Loucy (cell line): ENCODE measurements at regions not wholly inside any gene's neighbourhood (a gene's known extent, or its start where the extent isn't known, plus 50 kb on each side); places are given as distances from the start of the nearest gene placed in this dataset.

Experiments
- H2AFZ ChIP-seq: fragments of 200-600 bp; sonication (generic); 2 replicates; pipeline ENCODE4 v1.6.0; 2016; ENCODE audit warnings: antibody characterized with exemption, mild to moderate bottlenecking, low read length, moderate library complexity
- H3F3A ChIP-seq: fragments of 200-600 bp; 2 replicates; pipeline ENCODE4 v1.6.0; 2016; ENCODE audit warnings: antibody characterized with exemption, low read depth, mild to moderate bottlenecking
- H3K27me3 ChIP-seq: fragments of 200-600 bp; sonication (generic); 2 replicates; pipeline ENCODE4 v1.6.1; 2014; ENCODE audit warnings: low read length, mild to moderate bottlenecking; ENCODE audit not compliant: insufficient read depth, poor library complexity, severe bottlenecking
- H3K36me3 ChIP-seq: fragments of 200-600 bp; sonication (generic); 2 replicates; pipeline ENCODE4 v1.6.1; 2016; ENCODE audit warnings: low read length; ENCODE audit not compliant: insufficient read depth
- H3K4me1 ChIP-seq: fragments of 200-600 bp; sonication (generic); 2 replicates; pipeline ENCODE4 v1.5.1; 2014; ENCODE audit warnings: low read length, mild to moderate bottlenecking; ENCODE audit not compliant: insufficient read depth, poor library complexity, severe bottlenecking
- H3K4me2 ChIP-seq: fragments of 200-600 bp; sonication (generic); 2 replicates; pipeline ENCODE4 v1.6.0; 2014; ENCODE audit warnings: antibody characterized with exemption, low read length, low read depth, mild to moderate bottlenecking; ENCODE audit not compliant: poor library complexity, severe bottlenecking
- H3K4me3 ChIP-seq: fragments of 200-600 bp; sonication (generic); 2 replicates; pipeline ENCODE4 v1.5.1; 2014; ENCODE audit warnings: low read length, mild to moderate bottlenecking, mixed read lengths; ENCODE audit not compliant: poor library complexity, severe bottlenecking
- H3K79me2 ChIP-seq: fragments of 200-600 bp; sonication (generic); 2 replicates; pipeline ENCODE4 v1.6.1; 2014; ENCODE audit warnings: low read length; ENCODE audit not compliant: insufficient read depth
- H3K9ac ChIP-seq: fragments of 200-600 bp; sonication (generic); 2 replicates; pipeline ENCODE4 v1.6.0; 2014; ENCODE audit warnings: mild to moderate bottlenecking, low read depth, low read length, moderate library complexity; ENCODE audit not compliant: poor library complexity, severe bottlenecking
- H3K9me2 ChIP-seq: fragments of 200-600 bp; sonication (generic); replicated peaks from 2 replicates; pipeline ENCODE4 v1.6.1; 2016; ENCODE audit warnings: low read depth, low read length, mixed read lengths
- H3K9me3 ChIP-seq: fragments of 200-600 bp; sonication (generic); 2 replicates; pipeline ENCODE4 v1.6.1; 2014; ENCODE audit warnings: mild to moderate bottlenecking, antibody characterized with exemption, low read length, low read depth; ENCODE audit not compliant: insufficient read depth
- H4K20me1 ChIP-seq: fragments of 200-600 bp; sonication (generic); 2 replicates; pipeline ENCODE4 v1.6.0; 2014; ENCODE audit warnings: antibody characterized with exemption, low read length, mild to moderate bottlenecking; ENCODE audit not compliant: insufficient read depth, poor library complexity, severe bottlenecking
- CTCF ChIP-seq: fragments of 200-600 bp; sonication (generic); conservative IDR thresholded peaks from 2 replicates; pipeline ENCODE4 v1.5.1; 2014; ENCODE audit warnings: mild to moderate bottlenecking, antibody characterized with exemption, low read length
- EZH2phosphoT487 ChIP-seq: fragments of 200-600 bp; IDR thresholded peaks from 2 replicates; pipeline ENCODE4 v1.6.1; 2018; ENCODE audit warnings: antibody characterized with exemption, mild to moderate bottlenecking, moderate library complexity, borderline replicate concordance

- Histone ChIP-seq H3K9ac (no peak overlapping the region), H3K36me3 (no peaks in the 10 kb centered on the region), H3K4me3 (no peak overlapping the region), H2AFZ (no peak overlapping the region), H3K27me3 (no peaks in the 10 kb centered on the region), H3F3A (no peaks in the 10 kb centered on the region), H3K9me2 (no peaks in the 10 kb centered on the region), H4K20me1 (no peaks in the 10 kb centered on the region), H3K4me1 (peaks cover 6% of the 10 kb centered on the region), H3K79me2 (no peaks in the 10 kb centered on the region), H3K4me2 (no peak overlapping the region), H3K9me3 (no peaks in the 10 kb centered on the region)
- TF ChIP-seq EZH2phosphoT487 (no peak), CTCF (no peak)
These were observed 99.0 kb upstream of the RANBP6 start for GRCh38 chr9:6114424-6114823.

DNA sequence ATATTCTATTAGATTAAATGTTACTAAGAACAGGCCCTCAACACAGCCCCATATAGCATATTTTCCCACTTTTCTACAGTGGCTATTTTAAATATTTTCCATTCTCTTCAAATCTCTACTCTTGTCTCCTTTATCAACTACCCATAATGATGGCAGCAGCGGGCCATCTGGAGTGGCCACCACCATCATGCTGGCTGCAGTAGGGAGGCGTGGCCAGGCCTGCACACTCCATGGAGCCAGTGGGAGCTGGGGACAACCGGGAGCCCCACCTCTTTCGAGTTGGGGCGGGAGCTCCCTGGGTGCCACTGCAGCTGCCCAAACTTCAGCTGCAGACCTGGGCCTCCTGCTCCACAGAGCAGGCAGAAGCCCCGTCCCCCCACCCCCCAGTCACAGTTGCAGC is 98.4 kb upstream of the RANBP6 start:
- H3K9me3 ChIP-seq, result no peaks in the 10 kb centered on the region
- H3K9ac ChIP-seq, result no peak overlapping the region
- no peaks in the 10 kb centered on the region for H3K9me2 ChIP-seq
- H3K4me3 ChIP-seq, result no peak overlapping the region
- H2AFZ ChIP-seq, result no peak overlapping the region
- peaks cover 6% of the 10 kb centered on the region for H3K4me1 ChIP-seq
- no peaks in the 10 kb centered on the region for H3K36me3 ChIP-seq
- H3F3A ChIP-seq, result no peaks in the 10 kb centered on the region
- TF ChIP-seq EZH2phosphoT487, result no peak
- TF ChIP-seq CTCF, result no peak
- no peaks in the 10 kb centered on the region for H3K27me3 ChIP-seq
- no peaks in the 10 kb centered on the region for H4K20me1 ChIP-seq
- H3K79me2 ChIP-seq, result no peaks in the 10 kb centered on the region
- no peak overlapping the region for H3K4me2 ChIP-seq

- Histone ChIP-seq H3K36me3 (no peaks in the 10 kb centered on the region), H3K79me2 (no peaks in the 10 kb centered on the region), H3K27me3 (no peaks in the 10 kb centered on the region), H3K9ac (no peak overlapping the region), H3K4me3 (no peak overlapping the region), H3K4me1 (peaks cover 6% of the 10 kb centered on the region), H2AFZ (no peak overlapping the region), H3K4me2 (no peak overlapping the region), H3K9me2 (no peaks in the 10 kb centered on the region), H3K9me3 (no peaks in the 10 kb centered on the region), H3F3A (no peaks in the 10 kb centered on the region), H4K20me1 (no peaks in the 10 kb centered on the region)
- TF ChIP-seq EZH2phosphoT487 (no peak), CTCF (no peak)
These were observed 97.9 kb upstream of the RANBP6 start for GRCh38 chr9:6113312-6113711.
